GM12878 (cell line): ENCODE measurements at regions not wholly inside any gene's neighbourhood (a gene's known extent, or its start where the extent isn't known, plus 50 kb on each side); places are given as distances from the start of the nearest gene placed in this dataset.

ENCODE experiments used
- BACH1 ChIP-seq: fragments of 450-650 bp; IDR thresholded peaks from 2 replicates; pipeline ENCODE4 v1.6.1; 2017; ENCODE audit warnings: mild to moderate bottlenecking, borderline replicate concordance
- CEBPB ChIP-seq, 2 experiments: fragments of 150-350 bp in 1 of 2; IDR thresholded peaks; 2 replicates each; pipeline ENCODE4 v1.6.1; 2012 to 2014; ENCODE audit warnings: low read depth in 2 of 2, low read length in 2 of 2, borderline replicate concordance in 1 of 2, inconsistent platforms in 1 of 2
- EP300 ChIP-seq, 2 experiments: fragments of 150-350 bp in 1 of 2; IDR thresholded peaks; 2 replicates each; pipeline ENCODE4 v1.6.1; 2011 to 2012; ENCODE audit warnings: low read depth in 2 of 2, low read length in 2 of 2, borderline replicate concordance in 1 of 2, improper control_type of control experiment in 1 of 2, inconsistent platforms in 1 of 2; ENCODE audit not compliant: control insufficient read depth in 1 of 2
- EZH2 ChIP-seq: IDR thresholded peaks from 2 replicates; pipeline ENCODE4 v1.6.1; 2012; ENCODE audit warnings: low read depth, mild to moderate bottlenecking, control low read depth, inconsistent platforms, low read length, borderline replicate concordance; ENCODE audit not compliant: control insufficient read depth
- FOS ChIP-seq: IDR thresholded peaks from 3 replicates; pipeline ENCODE4 v1.6.1; 2011; ENCODE audit warnings: borderline replicate concordance; ENCODE audit not compliant: insufficient read length; ENCODE audit errors: extremely low read depth
- MAX ChIP-seq: IDR thresholded peaks from 2 replicates; pipeline ENCODE4 v1.6.1; 2012; ENCODE audit warnings: low read depth, low read length, improper control_type of control experiment
- POLR2AphosphoS5 ChIP-seq: IDR thresholded peaks from 2 replicates; pipeline ENCODE4 v1.6.1; 2011; ENCODE audit warnings: mild to moderate bottlenecking, low read length, inconsistent platforms
- RAD51 ChIP-seq: fragments of 450-650 bp; IDR thresholded peaks from 2 replicates; pipeline ENCODE4 v1.6.1; 2016; ENCODE audit warnings: moderate library complexity, mild to moderate bottlenecking, inconsistent platforms
- RFX5 ChIP-seq: IDR thresholded peaks from 2 replicates; pipeline ENCODE4 v1.6.1; 2011; ENCODE audit warnings: low read depth, low read length, improper control_type of control experiment
- SUZ12 ChIP-seq: fragments of 200-600 bp; sonication (generic); IDR thresholded peaks from one replicate; pipeline ENCODE4 v1.6.1; 2018; ENCODE audit warnings: antibody characterized with exemption, mild to moderate bottlenecking; ENCODE audit not compliant: unreplicated experiment
- TF ChIP-seq, protein P1 (sequence below), 3 experiments: IDR thresholded peaks in 2 of 3; conservative IDR thresholded peaks in 1 of 3; 2 replicates each; pipeline ENCODE4 v1.5.1; 2011; ENCODE audit warnings: low read depth in 3 of 3, low read length in 3 of 3, mild to moderate bottlenecking in 3 of 3, control low read depth in 2 of 3, moderate library complexity in 2 of 3, inconsistent platforms in 1 of 3, mixed read lengths in 1 of 3; ENCODE audit not compliant: control insufficient read depth in 2 of 3, insufficient read depth in 1 of 3; ENCODE audit errors: extremely low read depth in 1 of 3

DNA sequence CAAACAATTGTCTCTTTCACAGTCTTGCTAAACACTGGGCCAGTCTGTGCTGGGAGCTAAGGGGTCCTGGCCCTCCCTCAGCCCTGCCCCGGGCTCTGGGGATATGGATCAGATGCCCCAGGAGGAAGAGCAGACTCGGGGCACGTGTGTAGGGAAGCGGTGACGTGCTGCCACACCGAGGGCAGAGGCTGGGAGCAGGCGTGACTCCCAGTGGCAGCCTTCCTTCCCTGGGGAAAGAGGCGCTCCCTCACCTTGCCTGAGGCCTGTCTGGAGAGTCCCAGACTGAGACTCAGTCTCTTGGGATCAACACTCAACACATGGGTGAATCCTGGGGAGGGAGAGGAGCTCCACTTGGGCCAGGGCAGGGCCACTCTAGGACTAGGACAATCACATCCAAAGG lies 54.1 kb upstream of the GRIP2 start:
- TF ChIP-seq EZH2 (no peak), RFX5 (no peak), FOS (no peak), POLR2AphosphoS5 (no peak), EP300 (IDR thresholded peaks at IDR 0.05; ENCODE audit: borderline replicate concordance in 1 of 2, control insufficient read depth in 1 of 2, low read depth in 2 of 2, low read length in 2 of 2) (no peak), SUZ12 (no peak), CEBPB (IDR thresholded peaks at IDR 0.05; ENCODE audit: borderline replicate concordance in 1 of 2, low read depth in 2 of 2, low read length in 2 of 2) (no peak), BACH1 (no peak), MAX (no peak), RAD51 (no peak)
- TF ChIP-seq, protein P1, sequence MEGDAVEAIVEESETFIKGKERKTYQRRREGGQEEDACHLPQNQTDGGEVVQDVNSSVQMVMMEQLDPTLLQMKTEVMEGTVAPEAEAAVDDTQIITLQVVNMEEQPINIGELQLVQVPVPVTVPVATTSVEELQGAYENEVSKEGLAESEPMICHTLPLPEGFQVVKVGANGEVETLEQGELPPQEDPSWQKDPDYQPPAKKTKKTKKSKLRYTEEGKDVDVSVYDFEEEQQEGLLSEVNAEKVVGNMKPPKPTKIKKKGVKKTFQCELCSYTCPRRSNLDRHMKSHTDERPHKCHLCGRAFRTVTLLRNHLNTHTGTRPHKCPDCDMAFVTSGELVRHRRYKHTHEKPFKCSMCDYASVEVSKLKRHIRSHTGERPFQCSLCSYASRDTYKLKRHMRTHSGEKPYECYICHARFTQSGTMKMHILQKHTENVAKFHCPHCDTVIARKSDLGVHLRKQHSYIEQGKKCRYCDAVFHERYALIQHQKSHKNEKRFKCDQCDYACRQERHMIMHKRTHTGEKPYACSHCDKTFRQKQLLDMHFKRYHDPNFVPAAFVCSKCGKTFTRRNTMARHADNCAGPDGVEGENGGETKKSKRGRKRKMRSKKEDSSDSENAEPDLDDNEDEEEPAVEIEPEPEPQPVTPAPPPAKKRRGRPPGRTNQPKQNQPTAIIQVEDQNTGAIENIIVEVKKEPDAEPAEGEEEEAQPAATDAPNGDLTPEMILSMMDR (IDR thresholded peaks at IDR 0.05 in 2 of 3, conservative IDR thresholded peaks at IDR 0.05 in 1 of 3; ENCODE audit: control insufficient read depth in 2 of 3, extremely low read depth in 1 of 3, insufficient read depth in 1 of 3, low read depth in 3 of 3, low read length in 3 of 3) = no peak
